Retinal pigment epithelial cell (primary cell): ENCODE measurements at regions not wholly inside any gene's neighbourhood (a gene's known extent, or its start where the extent isn't known, plus 50 kb on each side); places are given as distances from the start of the nearest gene placed in this dataset.

Source experiments
- DNase-seq: peaks from one replicate; pipeline ENCODE4 v3.0.0-alpha.2; 2010; ENCODE audit warnings: low read depth
- H3K4me3 ChIP-seq: 2 replicates; pipeline ENCODE4 v1.5.1; 2011; ENCODE audit warnings: mild to moderate bottlenecking, low read length, control low read depth, moderate library complexity
- CTCF ChIP-seq: conservative IDR thresholded peaks from 2 replicates; pipeline ENCODE4 v1.5.1; 2011; ENCODE audit warnings: low read depth, low read length, control low read depth, inconsistent platforms

- H3K4me3 ChIP-seq: no peak overlapping the region
- no peak for TF ChIP-seq CTCF
- no peak for DNase-seq
Observed at GRCh38 chr10:110382695-110383094, 78.0 kb upstream of the SMNDC1 start.

GRCh38 chr10:110387617-110387982 is 82.9 kb upstream of the SMNDC1 start:
- TF ChIP-seq CTCF: no peak
- no peak for DNase-seq
- H3K4me3 ChIP-seq: no peak overlapping the region

GRCh38 chr10:110387983-110388686 is 83.4 kb upstream of the SMNDC1 start:
- DNase-seq: no peak
- no peak overlapping the region for H3K4me3 ChIP-seq
- no peak for TF ChIP-seq CTCF

GRCh38 chr10:110388687-110389052 is 84.0 kb upstream of the SMNDC1 start:
- peak; percentile 34 for TF ChIP-seq CTCF
- H3K4me3 ChIP-seq: no peak overlapping the region
- DNase-seq: no peak

- H3K4me3 ChIP-seq: no peak overlapping the region
- no peak for TF ChIP-seq CTCF
- no peak for DNase-seq
Observed at GRCh38 chr10:110389255-110389654, 84.5 kb upstream of the SMNDC1 start.

GRCh38 chr10:110391541-110391940 is 86.8 kb upstream of the SMNDC1 start:
- TF ChIP-seq CTCF: no peak
- no peak for DNase-seq
- H3K4me3 ChIP-seq: no peak overlapping the region

GRCh38 chr10:110392121-110392520 is 87.4 kb upstream of the SMNDC1 start:
- no peak overlapping the region for H3K4me3 ChIP-seq
- DNase-seq: no peak
- TF ChIP-seq CTCF: no peak
